ENCODE measurements at regions not wholly inside any gene's neighbourhood (a gene's known extent, or its start where the extent isn't known, plus 50 kb on each side); places are given as distances from the start of the nearest gene placed in this dataset.

GRCh38 chr6:91487696-91488392 is 901.0 kb upstream of the MAP3K7 start:
- TF ChIP-seq CTCF (IDR thresholded peaks at IDR 0.05) = no peak
- no peak overlapping the region for H3K27ac ChIP-seq
- intact Hi-C loops (cut with DNase I; ENCODE audit: low total_unique reads) = no loop called here
- H3K27me3 ChIP-seq = no peaks in the 10 kb centered on the region
- H3K36me3 ChIP-seq = no peaks in the 10 kb centered on the region
- no peaks in the 10 kb centered on the region for H3K9me3 ChIP-seq
- H3K4me3 ChIP-seq = no peak overlapping the region
- H3K4me1 ChIP-seq = no peaks in the 10 kb centered on the region
- DNase-seq = no peak

GRCh38 chr6:91486200-91486599 is 899.3 kb upstream of the MAP3K7 start:
- no peak for DNase-seq
- H3K27me3 ChIP-seq = no peaks in the 10 kb centered on the region
- H3K4me3 ChIP-seq = no peak overlapping the region
- H3K36me3 ChIP-seq = no peaks in the 10 kb centered on the region
- intact Hi-C loops (cut with DNase I; ENCODE audit: low total_unique reads) = no loop called here
- H3K27ac ChIP-seq = no peak overlapping the region
- TF ChIP-seq CTCF (IDR thresholded peaks at IDR 0.05) = no peak
- H3K9me3 ChIP-seq = no peaks in the 10 kb centered on the region
- no peaks in the 10 kb centered on the region for H3K4me1 ChIP-seq

GRCh38 chr6:91485047-91485446 is 898.2 kb upstream of the MAP3K7 start:
- H3K4me1 ChIP-seq = no peaks in the 10 kb centered on the region
- intact Hi-C loops (cut with DNase I; ENCODE audit: low total_unique reads) = no loop called here
- H3K36me3 ChIP-seq = no peaks in the 10 kb centered on the region
- no peak overlapping the region for H3K4me3 ChIP-seq
- no peaks in the 10 kb centered on the region for H3K27me3 ChIP-seq
- no peak for TF ChIP-seq CTCF (IDR thresholded peaks at IDR 0.05)
- no peak for DNase-seq
- H3K27ac ChIP-seq = no peak overlapping the region
- no peaks in the 10 kb centered on the region for H3K9me3 ChIP-seq

GRCh38 chr6:91483415-91484105 is 896.7 kb upstream of the MAP3K7 start:
- no peaks in the 10 kb centered on the region for H3K27me3 ChIP-seq
- H3K4me3 ChIP-seq = no peak overlapping the region
- no peak overlapping the region for H3K27ac ChIP-seq
- TF ChIP-seq CTCF (IDR thresholded peaks at IDR 0.05) = no peak
- intact Hi-C loops (cut with DNase I; ENCODE audit: low total_unique reads) = no loop called here
- no peaks in the 10 kb centered on the region for H3K9me3 ChIP-seq
- H3K4me1 ChIP-seq = no peaks in the 10 kb centered on the region
- no peaks in the 10 kb centered on the region for H3K36me3 ChIP-seq
- no peak for DNase-seq

GRCh38 chr6:91482498-91482897 is 895.6 kb upstream of the MAP3K7 start:
- intact Hi-C loops (cut with DNase I; ENCODE audit: low total_unique reads) = no loop called here

More at GRCh38 chr6:91482498-91482897, 895.6 kb upstream of the MAP3K7 start:
- Histone ChIP-seq H3K27ac (no peak overlapping the region), H3K4me1 (no peaks in the 10 kb centered on the region), H3K27me3 (no peaks in the 10 kb centered on the region), H3K4me3 (no peak overlapping the region), H3K9me3 (no peaks in the 10 kb centered on the region), H3K36me3 (no peaks in the 10 kb centered on the region)
- no peak for TF ChIP-seq CTCF (IDR thresholded peaks at IDR 0.05)
- DNase-seq = no peak
